Progenitor cell of endocrine pancreas (in vitro differentiated cells): ENCODE measurements at regions not wholly inside any gene's neighbourhood (a gene's known extent, or its start where the extent isn't known, plus 50 kb on each side); places are given as distances from the start of the nearest gene placed in this dataset.

ENCODE experiments used
- DNase-seq: peaks from one replicate; pipeline ENCODE4 v3.0.0; 2021; ENCODE audit warnings: low spot score; ENCODE audit not compliant: unreplicated experiment
- H3K27ac Mint-ChIP-seq: 2 replicates; pipeline ENCODE4 v1.8.0; 2021; ENCODE audit warnings: mild to moderate bottlenecking, moderate library complexity, mixed read lengths
- H3K27me3 Mint-ChIP-seq: 2 replicates; pipeline ENCODE4 v1.8.0; 2021; ENCODE audit warnings: mixed read lengths
- H3K36me3 Mint-ChIP-seq: 2 replicates; pipeline ENCODE4 v1.8.0; 2022; ENCODE audit warnings: mixed read lengths; ENCODE audit not compliant: insufficient read depth
- H3K4me1 Mint-ChIP-seq: 2 replicates; pipeline ENCODE4 v1.8.0; 2021; ENCODE audit warnings: low read depth, mixed read lengths
- H3K4me3 Mint-ChIP-seq: 2 replicates; pipeline ENCODE4 v1.8.0; 2021; ENCODE audit warnings: low read depth, mild to moderate bottlenecking, moderate library complexity, mixed read lengths
- H3K9me3 Mint-ChIP-seq: 2 replicates; pipeline ENCODE4 v1.8.0; 2021; ENCODE audit warnings: low read depth, mixed read lengths
- CTCF ChIP-seq: fragments of 200-600 bp; sonication (generic); IDR thresholded peaks from one replicate; pipeline ENCODE4 v1.5.0; 2021; ENCODE audit warnings: antibody characterized with exemption, mild to moderate bottlenecking; ENCODE audit not compliant: unreplicated experiment

- no peak overlapping the region for H3K27ac Mint-ChIP-seq
- H3K9me3 Mint-ChIP-seq, result no peaks in the 10 kb centered on the region
- no peak overlapping the region for H3K4me3 Mint-ChIP-seq
- H3K27me3 Mint-ChIP-seq, result peaks cover 3% of the 10 kb centered on the region
- TF ChIP-seq CTCF, result no peak
- no peaks in the 10 kb centered on the region for H3K36me3 Mint-ChIP-seq
- H3K4me1 Mint-ChIP-seq, result peaks cover 9% of the 10 kb centered on the region
- no peak for DNase-seq
These were observed 299.3 kb upstream of the SATB1 start for GRCh38 chr3:18724456-18724855.

GRCh38 chr3:18723206-18723810 lies 298.2 kb upstream of the SATB1 start:
- Mint-ChIP-seq H3K36me3 (no peaks in the 10 kb centered on the region), H3K27me3 (peaks cover 3% of the 10 kb centered on the region), H3K4me3 (no peak overlapping the region), H3K27ac (no peak overlapping the region), H3K9me3 (no peaks in the 10 kb centered on the region), H3K4me1 (peaks cover 9% of the 10 kb centered on the region)
- DNase-seq, result no peak
- no peak for TF ChIP-seq CTCF

- no peak for TF ChIP-seq CTCF
- H3K27ac Mint-ChIP-seq, result no peak overlapping the region
- no peak overlapping the region for H3K4me3 Mint-ChIP-seq
- H3K4me1 Mint-ChIP-seq, result peaks cover 9% of the 10 kb centered on the region
- no peaks in the 10 kb centered on the region for H3K9me3 Mint-ChIP-seq
- DNase-seq, result no peak
- H3K27me3 Mint-ChIP-seq, result peaks cover 3% of the 10 kb centered on the region
- H3K36me3 Mint-ChIP-seq, result no peaks in the 10 kb centered on the region
These were observed 295.4 kb upstream of the SATB1 start for GRCh38 chr3:18720543-18720942.

GRCh38 chr3:18717598-18717997 lies 292.5 kb upstream of the SATB1 start:
- Mint-ChIP-seq H3K27me3 (no peaks in the 10 kb centered on the region), H3K27ac (no peak overlapping the region), H3K36me3 (no peaks in the 10 kb centered on the region), H3K4me1 (no peaks in the 10 kb centered on the region), H3K9me3 (no peaks in the 10 kb centered on the region), H3K4me3 (no peak overlapping the region)
- TF ChIP-seq CTCF, result no peak
- DNase-seq, result no peak

- Mint-ChIP-seq H3K9me3 (no peaks in the 10 kb centered on the region), H3K4me3 (no peak overlapping the region), H3K4me1 (no peaks in the 10 kb centered on the region), H3K27me3 (no peaks in the 10 kb centered on the region), H3K27ac (no peak overlapping the region), H3K36me3 (no peaks in the 10 kb centered on the region)
- TF ChIP-seq CTCF, result no peak
- DNase-seq, result no peak
These were observed 291.7 kb upstream of the SATB1 start for GRCh38 chr3:18716821-18717220.
